H54 (cell line): ENCODE measurements at regions not wholly inside any gene's neighbourhood (a gene's known extent, or its start where the extent isn't known, plus 50 kb on each side); places are given as distances from the start of the nearest gene placed in this dataset.
"Not testable (repeated sequence)": the region's sequence is repeated elsewhere in the genome, so short reads cannot be mapped to it uniquely, and the experiment has no call there.

Experiments
- DNase-seq: peaks from one replicate; pipeline ENCODE4 v3.0.0; 2011; ENCODE audit warnings: low spot score, mixed read lengths; ENCODE audit not compliant: insufficient read length
- FAIRE-seq: peaks from 3 replicates; lab custom pipeline; 2011; peaks lifted over from hg19 to GRCh38; lab: Jason Lieb, UNC
- POLR2A ChIP-seq: IDR thresholded peaks from 2 replicates; pipeline ENCODE4 v1.6.1; 2011; ENCODE audit warnings: low read depth, mild to moderate bottlenecking, low read length

DNA sequence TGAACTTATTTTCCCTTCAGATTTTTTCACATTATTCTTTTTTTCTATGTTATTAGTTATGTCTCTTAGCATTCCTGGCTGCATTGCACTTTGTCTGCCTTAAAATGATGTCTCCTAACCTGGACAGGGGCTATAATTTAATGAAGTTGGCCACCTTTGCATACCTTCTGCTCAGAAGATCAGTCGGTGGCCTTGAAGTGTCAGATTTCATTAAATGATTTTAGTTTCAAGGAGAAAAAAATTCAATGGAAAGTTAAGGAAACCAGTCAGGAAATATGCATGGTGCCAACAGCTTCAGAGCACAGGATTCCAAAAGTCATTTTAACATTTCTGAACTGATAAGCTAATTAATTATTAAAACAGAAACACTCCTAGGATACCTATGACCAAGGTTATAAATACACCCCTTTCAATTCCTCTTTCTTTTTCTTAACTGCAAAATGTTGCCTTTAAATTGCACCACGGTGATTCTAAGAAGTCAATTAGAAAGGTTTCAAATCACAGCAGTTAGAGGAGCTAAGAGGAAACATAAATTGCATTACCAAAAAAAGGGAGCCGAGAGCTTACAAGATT, 533.4 kb downstream of the KCNJ2 start:
- no peak for DNase-seq
- FAIRE-seq, result no peak
- TF ChIP-seq POLR2A, result no peak

DNA sequence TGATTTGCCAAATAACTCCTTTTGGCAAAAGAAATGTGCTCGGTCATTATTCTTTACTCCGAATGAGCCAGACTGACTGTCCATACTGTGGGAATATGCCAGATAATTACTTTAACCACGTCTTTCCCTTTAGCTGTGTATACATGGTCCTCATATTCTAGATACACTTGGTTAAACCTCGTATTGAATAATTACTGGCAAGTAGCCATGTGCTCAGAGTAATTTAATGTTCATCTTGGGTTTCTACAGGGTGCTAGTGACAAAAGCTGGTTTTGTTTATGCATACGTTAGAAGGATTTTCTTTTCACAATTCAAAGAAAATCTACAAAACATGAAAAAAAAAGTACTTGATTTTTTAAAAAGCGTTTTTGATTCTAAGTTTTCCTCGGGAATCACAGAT, 540.3 kb downstream of the KCNJ2 start:
- FAIRE-seq (no peak), DNase-seq (no peak)
- no peak for TF ChIP-seq POLR2A

DNA sequence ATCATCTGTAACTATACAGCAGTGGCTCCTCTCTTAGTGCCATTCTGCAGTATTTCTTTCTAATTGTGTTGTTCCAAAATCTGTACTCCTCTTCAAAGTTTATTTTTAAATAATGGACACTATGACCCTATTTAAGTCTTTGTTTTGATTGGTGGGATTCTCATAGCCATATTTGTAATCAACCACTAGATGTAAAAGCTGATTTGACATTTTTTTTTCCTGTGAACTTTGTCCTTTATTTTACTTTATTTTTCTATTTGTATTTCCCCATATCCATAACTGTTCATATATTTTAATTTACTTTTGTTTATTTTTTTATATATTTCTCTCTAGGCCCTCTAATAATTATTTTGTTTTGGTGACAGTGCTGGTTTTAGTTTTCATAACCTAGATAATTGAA, 544.4 kb downstream of the KCNJ2 start:
- DNase-seq, result no peak
- TF ChIP-seq POLR2A, result no peak
- FAIRE-seq, result no peak

DNA sequence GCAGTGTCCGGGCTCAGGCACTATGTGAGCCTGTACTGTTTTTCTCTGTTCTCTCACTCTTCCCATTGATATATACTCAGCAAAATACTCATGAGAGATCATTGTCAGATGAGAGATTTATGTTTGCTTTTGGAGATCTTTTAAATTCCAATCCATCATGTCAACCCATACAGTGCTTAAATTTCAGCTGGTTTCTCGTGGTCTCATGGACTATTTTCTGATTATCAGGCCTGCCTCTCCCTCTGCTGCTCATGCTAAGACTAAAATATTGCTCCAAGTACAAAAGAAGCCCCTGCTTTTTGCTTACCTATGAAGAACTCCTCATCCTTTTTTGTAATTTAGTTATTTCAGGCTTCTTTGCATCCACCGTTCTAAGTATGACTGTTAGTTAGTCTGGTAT, 547.2 kb downstream of the KCNJ2 start:
- FAIRE-seq, result no peak
- DNase-seq, result no peak
- TF ChIP-seq POLR2A, result no peak

DNA sequence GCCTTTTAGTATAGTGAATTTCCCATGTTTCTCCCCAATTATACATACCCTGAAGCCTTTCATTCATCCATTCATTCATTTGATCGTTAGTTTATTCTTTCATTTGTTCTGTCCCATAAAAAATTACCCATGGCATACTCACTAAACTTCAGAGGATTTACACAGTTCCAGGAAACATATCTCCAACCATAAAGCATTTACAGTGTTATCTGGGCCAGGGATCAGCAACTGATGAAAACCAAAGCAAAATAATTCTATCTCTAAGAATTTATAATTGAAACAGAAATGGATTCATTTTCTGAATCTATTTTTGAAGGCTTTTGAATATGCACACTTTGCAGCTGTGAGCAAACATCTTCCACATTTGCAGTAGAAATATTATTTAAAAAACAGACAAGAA, 547.7 kb downstream of the KCNJ2 start:
- no peak for DNase-seq
- no peak for TF ChIP-seq POLR2A
- no peak for FAIRE-seq

DNA sequence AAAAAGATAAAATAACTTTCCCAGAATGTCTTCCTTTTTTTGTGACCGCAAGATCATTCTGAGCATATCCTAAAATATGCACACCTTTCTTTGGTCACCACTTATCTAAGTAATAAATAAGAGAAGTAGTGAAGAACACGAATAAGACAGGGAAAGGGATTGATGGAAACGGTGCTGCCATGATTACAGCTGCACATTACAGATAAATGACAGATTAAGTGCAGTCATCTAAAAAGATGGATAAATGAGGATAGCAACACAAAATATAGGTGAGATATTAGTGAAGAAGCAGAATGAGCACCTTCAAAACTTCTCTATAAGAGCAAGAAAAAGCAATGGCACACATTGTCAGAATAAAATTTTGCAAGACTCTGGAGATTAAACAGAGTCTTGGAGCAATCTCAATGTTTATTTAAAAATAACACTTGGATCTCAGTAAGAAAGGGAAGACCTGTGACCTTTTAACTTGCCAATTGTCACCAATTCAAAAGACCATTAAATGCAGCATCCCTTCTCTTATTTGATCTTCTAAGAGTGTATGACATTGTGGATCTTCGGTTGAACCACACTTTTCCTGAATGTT, 567.1 kb downstream of the KCNJ2 start:
- DNase-seq, result no peak
- FAIRE-seq, result no peak
- no peak for TF ChIP-seq POLR2A

DNA sequence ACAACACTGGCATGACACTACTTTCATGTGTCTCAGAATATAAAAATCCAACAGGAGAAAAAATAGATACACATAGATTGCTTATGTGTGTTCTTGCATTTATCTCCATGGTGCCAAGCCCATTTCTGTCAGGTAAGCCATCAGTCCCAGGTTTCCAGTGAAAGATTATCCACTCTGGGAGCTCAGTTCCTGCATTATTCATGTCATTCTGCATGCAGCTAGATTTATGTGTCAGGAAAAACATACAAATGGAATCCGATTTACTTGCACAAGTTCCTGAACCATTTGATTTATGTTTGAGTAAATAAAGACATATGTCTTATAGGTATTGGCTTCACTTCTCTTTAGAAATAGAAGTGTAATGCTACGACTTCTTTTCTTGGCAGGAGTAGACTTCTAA, 569.7 kb downstream of the KCNJ2 start:
- FAIRE-seq (no peak), DNase-seq (no peak)
- no peak for TF ChIP-seq POLR2A

DNA sequence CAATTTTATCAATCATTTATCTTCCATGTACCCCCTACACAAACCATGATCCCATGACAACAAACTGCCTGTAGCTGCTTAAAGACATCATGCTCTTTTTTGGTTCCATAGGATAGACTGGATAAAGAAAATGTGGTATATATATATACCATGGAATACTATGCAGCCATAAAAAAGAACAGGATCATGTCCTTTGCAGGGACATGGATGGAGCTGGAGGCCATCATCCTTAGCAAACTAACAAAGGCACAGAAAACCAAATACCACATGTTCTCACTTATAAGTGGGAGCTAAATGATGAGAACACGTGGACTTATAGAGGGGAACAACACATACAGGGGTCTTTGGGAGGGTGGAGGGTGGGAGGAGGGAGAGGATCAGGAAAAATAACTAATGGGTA, 577.2 kb downstream of the KCNJ2 start:
- DNase-seq, FAIRE-seq: not testable (repeated sequence)

DNA sequence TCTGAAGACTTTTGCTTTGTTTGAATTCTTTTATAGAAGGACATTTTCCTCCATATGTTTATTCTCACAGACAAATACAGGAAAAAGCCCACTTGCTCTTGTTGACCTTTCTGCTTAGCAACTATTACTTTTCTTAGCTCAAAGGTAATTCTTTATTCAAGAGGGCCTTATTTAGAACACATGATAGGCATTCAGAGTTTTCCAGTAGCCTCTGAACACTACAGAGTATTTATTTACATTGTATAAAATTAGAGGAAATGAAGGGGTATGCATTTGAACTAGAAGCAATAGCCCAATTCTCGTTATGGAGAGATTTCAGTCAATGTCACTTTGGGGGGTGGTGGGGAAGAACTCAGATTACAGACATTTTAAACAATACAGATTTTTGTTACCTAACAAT, 581.7 kb downstream of the KCNJ2 start:
- no peak for DNase-seq
- FAIRE-seq, result no peak
- TF ChIP-seq POLR2A, result no peak

DNA sequence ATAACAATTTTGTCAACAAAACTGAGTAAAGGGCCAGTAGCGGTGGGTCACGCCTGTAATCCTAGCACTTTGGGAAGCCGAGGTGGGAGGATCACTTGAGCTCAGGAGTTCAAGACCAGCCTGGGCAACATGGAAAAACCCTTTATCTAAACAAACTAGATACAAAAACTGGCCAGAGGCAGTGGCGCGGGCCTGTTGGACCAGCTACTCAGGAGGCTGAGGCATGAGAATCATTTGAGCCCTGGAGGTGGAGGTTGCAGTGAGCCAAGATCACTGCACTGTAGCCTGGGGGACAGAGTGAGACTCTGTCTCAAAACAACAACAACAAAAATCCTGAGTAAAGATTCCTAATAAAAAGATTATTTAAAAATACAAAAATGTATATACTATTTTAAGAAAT, 583.1 kb downstream of the KCNJ2 start:
- FAIRE-seq, DNase-seq: not testable (repeated sequence)

DNA sequence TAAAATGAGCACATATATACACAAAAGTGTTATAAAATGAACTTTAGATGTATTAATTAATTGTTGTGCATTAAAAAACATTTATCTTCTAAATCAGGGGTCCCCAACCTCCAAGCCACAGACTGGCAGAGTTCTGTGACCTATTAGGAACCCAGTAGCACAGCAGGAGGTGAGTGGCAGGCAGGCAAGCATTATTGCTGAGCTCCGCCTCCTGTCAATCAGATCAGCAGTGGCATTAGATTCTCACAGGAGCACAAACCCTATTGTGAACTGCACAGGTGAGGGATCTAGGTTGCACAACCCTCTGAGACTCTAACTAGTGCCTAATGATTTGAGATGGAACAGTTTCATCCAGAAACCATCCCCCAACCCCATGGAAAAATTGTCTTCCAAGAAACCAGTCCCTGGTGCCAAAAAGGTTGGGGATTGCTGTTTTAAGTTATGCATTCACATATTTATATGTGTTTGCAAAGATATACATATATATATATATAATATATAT, 583.7 kb downstream of the KCNJ2 start:
- FAIRE-seq (no peak), DNase-seq (no peak)
- no peak for TF ChIP-seq POLR2A

DNA sequence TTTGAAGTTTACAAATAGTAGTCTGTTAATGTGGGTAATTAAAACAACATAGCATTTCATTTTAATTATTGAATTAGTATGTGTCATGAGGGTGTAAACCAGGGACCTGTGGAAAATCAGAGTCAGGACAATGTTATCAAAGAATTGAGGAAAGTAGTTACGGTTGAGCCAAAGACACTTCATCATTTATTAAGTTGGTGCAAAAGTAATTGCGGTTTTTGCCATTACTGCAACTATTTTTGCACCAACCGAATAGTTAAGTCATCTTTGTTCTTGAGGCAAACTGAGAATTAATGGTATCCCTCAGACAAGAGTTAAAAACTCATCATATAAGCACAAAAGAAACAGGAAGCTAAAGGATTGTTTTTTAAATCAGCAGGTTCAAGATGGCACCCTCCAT, 593.7 kb downstream of the KCNJ2 start:
- FAIRE-seq (no peak), DNase-seq (no peak)
- no peak for TF ChIP-seq POLR2A

DNA sequence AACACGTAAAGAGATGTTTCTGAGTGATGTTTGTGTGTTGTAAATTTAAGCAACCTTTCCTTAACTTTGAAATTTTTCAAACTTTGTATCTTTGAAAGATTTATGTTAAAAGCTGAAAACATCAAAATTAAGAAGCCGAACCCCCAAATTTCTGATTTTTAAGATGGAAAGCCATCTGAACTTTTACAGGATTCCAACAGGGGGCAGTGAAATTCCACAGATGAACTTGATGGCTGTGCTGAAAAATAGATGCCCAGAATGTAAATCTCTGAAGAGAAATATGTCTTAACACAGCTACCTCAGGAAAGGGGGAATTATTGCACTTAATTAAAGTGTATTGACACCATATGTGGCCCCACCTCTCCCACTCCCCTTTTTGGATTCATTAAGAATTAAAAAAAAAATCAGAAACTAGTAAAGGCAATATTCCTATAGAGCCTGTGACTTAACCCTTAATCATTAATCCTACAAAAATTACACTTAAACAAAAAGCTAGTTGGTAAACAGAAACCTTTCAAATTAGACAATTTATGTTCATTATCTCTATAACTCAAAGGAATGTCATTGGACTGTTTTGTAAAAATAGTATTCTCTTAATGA, 597.9 kb downstream of the KCNJ2 start:
- TF ChIP-seq POLR2A, result no peak
- DNase-seq (peak; percentile 5), FAIRE-seq (peak; percentile 91)

DNA sequence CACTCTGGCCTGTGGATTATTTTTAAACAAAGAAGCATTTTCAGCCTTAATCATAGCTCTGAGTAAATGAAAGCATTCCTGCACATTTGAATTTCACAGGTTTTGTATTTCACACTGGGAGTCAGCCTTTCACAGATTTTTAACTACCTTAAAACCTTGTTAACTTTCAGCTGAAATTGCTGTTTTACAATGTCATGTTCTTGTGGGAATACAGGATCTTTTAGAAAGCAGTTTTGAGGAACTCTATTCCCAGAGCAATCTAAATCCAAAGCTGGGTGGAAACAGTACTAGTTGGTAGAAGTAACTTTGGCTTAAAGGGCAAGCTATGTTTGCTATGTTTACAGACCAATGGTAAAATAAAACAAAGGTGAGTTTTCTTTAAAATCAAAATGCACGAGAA, 600.6 kb downstream of the KCNJ2 start:
- no peak for TF ChIP-seq POLR2A
- no peak for FAIRE-seq
- DNase-seq, result no peak

DNA sequence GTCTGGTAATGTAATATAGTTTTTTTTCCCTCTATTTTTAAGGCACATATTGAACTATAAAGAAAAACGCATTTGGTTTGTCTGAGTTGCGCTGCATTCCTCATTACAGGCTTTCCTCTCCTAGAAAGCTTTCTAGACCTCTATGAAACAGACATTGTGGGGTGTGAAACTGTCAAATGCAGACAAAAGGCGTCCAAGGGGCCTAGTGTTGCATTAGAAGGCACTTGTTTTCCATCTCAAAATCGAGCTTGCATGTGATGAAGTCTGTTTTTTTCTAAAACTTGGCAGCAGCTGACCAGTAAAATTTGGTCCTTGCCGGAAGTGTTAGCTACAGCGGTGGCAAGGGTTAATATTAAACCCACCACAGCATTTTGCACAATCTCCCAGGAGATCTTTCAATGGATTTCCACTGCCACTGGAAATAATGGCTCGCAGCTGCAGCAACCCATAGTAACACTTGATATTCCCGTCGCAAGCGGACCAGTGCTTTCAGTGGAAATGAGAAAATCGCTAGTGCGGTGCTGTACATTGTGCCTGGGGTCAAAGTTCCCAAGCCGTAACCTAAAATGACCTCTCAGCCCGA, 602.6 kb downstream of the KCNJ2 start:
- no peak for TF ChIP-seq POLR2A
- DNase-seq, result no peak
- FAIRE-seq, result no peak

DNA sequence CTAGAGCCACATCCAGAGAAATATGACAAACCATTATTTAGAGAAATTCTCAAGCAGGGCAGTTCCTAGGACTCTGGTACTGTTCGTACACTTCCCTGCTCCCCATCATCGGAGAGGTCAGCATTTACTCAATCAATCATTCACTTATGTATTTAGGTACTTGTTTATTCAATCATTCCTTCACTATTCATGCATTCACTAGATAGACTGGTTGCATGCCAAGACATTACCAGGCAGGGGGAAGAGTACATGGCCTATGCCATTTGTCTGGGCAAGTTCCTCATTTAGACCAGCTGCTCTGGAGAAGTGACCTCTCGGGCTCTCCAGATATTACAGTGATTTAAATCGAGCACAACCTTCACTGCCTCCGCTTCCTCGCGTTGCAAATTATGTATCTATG, 603.4 kb downstream of the KCNJ2 start:
- no peak for TF ChIP-seq POLR2A
- FAIRE-seq (no peak), DNase-seq (no peak)
